Dedifferentiated amniotic fluid mesenchymal stem cell (primary cell): ENCODE measurements at regions not wholly inside any gene's neighbourhood (a gene's known extent, or its start where the extent isn't known, plus 50 kb on each side); places are given as distances from the start of the nearest gene placed in this dataset.

ENCODE experiments used
- DNase-seq: peaks from one replicate; pipeline ENCODE4 v3.0.0-alpha.2; 2016; ENCODE audit errors: extremely low spot score

DNA sequence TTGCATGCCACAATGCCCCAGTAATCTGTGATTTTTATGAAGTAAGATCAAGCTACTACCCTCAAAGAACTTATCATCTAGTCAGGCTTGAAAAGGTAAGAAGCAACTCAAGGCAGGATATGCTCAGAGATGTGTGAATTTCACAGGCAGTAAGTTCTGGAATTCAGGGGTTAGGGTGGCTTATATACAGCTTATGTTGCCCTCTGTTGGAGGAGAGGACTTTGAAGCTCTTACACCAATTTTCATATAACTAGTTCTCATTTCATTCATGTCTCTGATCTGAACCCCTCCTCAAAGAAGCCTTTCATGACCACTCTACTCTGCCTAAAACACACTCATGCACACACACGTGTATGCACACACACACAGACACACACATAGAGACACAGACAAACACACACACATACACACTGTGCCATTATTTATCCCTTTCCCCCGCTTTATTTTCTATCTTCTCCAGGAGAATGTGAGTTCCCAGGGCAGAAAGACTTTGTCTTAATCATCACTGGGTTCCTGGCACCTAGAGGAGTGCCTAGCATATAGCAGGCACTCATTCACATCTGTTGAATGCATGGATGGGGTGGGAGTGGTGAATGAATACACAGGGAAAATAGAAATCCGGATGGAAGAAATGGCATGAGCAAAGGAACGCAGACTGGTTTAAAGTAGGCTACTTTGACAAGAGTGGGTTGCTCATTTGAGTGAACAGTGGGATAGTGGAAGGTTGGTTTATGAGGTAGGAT lies 220.7 kb upstream of the ZBED5 start:
- DNase-seq, result no peak

GRCh38 chr11:11077898-11078297 lies 220.0 kb upstream of the ZBED5 start:
- DNase-seq, result no peak

DNA sequence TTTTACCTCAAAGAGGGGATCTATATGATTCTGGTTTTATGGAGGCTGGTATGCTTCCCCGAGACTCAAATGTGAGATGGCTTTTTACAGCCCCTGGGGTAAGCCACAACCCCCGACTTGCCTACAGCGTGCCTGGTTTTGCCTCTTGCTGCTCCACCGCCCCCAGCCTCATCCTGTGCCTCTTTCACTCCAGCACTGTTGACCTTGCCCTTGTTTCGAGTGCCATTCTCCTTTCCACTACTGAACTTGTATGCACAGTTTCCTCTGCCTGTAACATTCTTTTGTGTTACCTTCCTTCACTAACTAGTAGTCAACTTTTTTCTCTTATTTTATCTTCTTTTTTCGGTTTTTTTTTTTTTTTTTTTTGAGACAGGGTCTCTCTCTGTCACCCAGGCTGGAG lies 219.0 kb upstream of the ZBED5 start:
- no peak for DNase-seq

GRCh38 chr11:11076276-11076675 lies 218.4 kb upstream of the ZBED5 start:
- DNase-seq, result no peak

DNA sequence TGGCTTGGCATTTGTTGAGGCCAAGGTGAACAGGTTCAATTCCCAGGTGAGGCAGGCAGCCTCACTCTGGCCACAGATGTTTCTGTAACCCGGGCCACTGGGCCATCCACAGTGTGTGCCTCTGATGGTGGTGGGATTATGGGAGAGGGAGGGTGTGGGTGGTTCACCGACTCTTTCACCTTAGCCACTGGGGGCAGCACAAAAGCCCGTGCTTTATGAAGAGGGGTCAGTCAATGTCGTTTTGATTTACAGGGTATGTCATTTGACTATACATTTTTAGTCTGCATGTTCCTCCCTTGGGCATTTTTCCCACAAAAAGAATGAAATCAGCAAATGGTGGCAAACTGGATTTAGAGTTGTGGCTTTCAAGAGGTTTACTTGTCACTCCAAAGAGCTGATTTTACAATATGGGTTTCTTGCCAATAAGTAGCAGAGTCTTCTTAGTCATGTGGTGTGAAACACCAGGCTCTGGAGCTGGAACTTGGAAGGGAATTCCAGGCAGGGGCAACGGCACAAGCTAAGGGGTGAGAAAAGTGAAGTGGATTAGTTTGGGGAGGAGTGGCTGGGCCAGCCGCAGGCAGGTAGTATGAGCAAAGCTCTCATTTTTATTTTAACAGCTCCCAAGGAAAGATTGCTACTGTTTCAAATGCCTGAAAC lies 217.8 kb upstream of the ZBED5 start:
- no peak for DNase-seq

DNA sequence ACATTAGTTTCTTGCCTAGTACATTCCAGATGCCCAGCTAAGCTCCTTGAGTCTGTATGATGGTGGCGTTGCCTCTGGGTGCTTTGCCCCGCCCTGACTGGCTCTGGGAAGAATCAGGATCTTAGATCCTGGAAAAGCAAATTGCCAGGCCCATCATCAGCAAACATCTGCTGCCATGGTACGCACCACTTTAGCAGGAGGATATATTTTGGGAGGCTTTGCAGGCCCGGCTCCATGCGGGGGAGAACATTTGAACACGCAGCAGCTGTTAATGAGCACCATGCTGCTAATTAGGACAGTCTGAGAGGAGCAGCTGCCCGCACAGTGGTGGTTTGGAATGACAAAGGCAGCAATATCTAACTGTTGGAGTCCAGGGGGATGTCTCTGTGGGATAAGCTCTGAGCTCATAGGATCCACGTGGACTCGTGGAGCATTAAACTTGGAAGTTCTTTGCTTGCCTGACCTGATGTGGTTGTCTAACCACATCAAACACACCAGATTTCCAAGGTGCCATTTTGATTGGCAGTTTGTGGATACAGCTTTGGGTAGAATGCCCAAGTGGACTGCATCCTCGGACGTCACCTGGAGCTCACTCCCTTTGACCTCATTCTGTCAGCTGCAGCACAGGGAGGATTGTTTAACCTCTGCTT lies 217.0 kb upstream of the ZBED5 start:
- DNase-seq, result no peak

DNA sequence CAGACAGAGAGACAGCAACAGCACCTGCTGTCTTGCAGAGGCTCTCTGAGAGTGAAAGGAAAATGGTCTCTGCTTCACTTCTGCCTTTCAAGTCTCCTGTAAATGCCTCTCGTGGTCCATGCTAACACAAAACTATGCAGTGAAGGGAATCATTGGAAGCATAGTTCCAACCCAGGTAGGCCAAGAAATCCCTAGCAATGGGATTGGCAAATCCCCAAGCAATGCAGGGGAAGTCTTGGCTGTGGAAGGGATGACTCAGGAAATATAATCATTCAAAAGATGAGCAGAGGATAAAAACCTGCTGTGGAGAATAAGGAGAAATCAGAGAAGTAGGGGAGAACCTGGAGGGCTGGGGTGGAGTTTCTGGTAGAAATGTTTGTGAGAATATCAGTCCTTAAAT lies 216.1 kb upstream of the ZBED5 start:
- no peak for DNase-seq

- DNase-seq, result no peak
These were observed 214.2 kb upstream of the ZBED5 start for GRCh38 chr11:11072067-11072466.

- no peak for DNase-seq
These were observed 213.6 kb upstream of the ZBED5 start for GRCh38 chr11:11071486-11071885.

DNA sequence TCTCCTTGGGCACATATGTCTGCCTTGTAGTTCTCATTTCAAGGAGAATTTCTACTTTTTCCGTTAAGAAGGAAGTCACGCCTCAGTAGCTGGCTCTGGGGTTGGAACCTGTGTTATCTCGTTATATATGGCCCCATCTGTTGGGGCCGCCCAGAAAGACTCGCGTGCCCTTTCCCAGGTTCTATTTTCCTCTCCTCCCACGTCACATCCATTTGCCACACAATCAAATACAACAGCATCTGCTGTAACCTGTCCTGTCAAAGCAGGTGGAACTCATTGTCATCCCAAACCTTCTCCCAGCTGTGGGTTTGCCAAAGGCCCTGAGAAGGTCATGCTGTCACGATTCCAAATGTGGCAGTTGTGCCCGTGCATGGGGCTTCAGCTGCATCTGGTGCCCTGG lies 213.1 kb upstream of the ZBED5 start:
- DNase-seq, result no peak

DNA sequence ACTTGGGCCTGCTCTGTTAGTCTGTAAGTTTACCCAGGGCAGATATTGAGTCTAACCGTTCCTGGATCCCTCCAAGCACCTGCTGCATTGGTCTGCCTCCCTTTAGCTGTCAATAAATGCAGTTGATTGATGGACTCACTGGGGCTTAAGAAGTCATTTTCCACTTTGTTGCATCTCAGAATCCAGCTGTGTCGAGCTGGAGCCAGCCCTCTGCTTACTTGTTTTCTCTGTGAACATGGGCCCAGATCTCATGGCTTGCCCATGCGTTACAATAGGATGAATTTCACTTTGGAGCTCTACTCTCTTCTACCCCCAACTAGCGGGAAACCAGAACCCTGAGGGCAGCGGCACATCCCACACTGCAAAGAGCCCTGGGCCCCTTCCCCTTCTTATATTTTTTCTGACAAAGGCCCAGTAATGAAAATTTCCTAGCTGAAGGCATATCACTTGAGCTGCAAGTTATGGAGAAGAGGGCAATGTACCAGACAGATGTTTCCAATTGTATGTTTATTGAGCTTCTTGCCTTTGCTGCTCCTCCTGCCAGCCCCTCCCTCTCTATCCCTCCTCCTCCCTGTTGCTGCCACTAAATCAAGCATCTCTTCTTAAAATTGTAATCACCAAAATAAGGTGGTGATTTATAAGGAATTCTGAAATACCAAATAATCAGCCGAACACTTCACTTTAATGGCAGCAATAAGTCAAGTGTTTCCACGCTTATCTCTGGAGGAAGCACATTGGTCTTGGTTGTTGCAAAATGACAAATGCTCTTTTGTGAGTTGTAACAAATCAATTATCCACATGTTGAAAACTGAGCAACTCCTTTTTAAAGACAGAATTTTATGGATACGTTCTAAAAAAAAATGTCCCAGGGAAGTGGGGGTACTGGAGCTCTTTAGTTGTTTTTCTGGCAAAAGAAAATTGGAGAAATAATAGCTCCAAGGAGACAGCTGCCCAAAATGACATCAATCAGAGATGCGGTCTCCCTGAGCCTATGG lies 212.3 kb upstream of the ZBED5 start:
- no peak for DNase-seq

GRCh38 chr11:11068113-11068512 lies 210.3 kb upstream of the ZBED5 start:
- DNase-seq, result no peak

- DNase-seq, result no peak
These were observed 207.5 kb upstream of the ZBED5 start for GRCh38 chr11:11065396-11065795.

DNA sequence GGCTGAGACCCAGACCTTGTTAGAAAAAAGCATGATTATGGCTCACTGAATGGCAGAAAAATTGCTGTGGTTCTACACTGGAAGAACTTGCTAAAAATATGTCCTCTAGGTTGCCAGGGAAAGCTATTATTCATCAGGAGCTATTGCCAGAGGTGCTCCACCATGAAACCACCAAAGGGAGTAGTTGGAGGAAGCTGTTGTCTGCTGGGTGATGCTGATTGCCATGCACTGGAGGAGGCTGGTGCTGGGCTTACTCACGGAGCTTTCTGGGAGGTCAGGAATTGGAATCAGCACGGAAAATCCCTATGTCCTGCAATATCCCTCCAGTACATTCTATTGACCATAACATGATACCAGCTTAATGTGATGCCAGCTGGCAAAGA lies 199.6 kb upstream of the ZBED5 start:
- DNase-seq, result no peak

DNA sequence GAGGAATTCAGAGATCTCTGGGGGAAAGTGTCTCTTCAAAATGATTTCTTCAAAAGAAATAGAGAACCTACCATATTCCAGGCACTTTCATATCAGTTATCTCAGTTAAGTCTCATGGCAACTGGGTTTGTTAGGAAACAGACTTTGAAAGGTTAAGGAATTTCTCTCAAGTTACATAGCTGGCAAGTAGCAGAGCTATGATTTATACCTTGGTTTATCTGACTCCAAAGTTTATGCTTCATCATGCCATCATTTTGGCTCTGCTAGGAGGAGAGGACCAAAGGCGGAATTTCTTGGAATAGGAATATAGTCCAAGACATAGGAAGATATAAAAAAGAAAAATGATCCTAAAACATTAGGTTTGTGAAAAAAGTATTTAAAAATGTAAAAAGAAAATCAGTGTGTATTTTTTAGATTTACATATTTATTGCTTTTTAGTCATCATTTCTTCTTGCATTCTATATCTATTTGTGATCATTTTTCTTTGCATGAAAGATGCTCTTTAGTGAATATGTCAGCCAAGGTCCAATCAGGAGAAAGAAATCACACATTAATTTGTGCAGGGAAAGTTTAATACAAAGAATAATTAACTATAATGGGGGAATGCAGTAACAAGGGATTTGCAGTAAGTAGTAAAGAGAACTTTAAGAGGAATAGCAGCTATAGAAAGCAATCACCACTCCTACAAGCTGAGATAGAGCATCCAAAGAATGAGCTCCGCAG lies 199.1 kb upstream of the ZBED5 start:
- no peak for DNase-seq

- DNase-seq, result no peak
These were observed 198.5 kb upstream of the ZBED5 start for GRCh38 chr11:11056316-11056715.

DNA sequence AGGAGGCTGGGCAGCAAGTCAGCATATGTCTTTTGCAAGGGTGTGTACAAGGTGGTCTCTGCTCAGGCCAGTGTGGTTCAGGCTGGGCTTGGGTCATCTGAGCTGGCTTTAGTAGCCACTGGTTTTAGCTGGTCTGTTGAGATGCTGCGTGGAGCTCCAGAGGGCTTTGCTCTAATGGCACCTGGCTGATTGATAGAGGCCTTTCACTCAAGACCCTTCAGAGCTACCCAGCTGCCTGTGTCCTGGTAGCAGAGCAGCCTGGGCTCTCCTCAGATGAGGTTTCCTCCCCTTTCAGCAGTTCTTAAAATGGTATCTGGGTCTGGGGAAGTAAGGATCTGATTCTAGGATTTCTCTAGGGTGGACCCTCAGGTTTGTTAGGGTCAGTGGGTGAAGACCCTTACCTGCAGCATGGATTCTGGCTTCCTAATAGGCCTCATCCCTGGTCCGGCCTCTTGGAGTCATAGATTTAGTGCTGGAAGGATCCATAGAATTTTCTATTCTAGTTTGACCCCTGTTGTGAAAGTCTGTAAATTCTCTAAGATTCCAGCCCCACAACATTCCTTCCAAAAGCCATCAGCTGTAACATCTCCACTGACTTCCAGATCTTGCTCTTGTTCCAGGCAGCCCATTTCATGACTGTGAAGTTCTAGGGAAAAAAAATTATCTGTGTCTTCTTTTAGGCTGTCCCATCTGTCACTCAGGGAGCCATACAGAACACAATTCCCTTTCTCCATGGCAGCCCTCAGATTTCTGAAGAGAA lies 190.2 kb upstream of the ZBED5 start:
- no peak for DNase-seq

DNA sequence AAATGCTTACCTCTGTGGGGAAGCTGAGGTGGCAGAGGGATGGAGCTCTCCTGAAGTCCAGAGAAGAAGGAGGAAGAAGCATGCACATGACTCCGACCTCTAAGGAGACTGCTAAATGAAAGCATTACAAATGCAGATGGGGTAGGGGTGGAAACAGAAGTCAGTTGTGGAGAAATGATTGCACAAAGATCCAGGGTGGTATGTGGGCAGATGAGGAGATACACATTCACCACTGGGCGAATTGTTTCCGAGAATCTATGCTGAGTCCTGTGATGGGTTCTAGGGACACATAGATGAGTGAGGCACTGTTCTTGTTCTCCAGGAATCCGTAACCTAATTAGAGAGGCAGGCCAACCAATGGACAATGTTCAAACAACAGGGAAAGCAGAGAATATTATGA lies 188.9 kb upstream of the ZBED5 start:
- DNase-seq, result no peak

DNA sequence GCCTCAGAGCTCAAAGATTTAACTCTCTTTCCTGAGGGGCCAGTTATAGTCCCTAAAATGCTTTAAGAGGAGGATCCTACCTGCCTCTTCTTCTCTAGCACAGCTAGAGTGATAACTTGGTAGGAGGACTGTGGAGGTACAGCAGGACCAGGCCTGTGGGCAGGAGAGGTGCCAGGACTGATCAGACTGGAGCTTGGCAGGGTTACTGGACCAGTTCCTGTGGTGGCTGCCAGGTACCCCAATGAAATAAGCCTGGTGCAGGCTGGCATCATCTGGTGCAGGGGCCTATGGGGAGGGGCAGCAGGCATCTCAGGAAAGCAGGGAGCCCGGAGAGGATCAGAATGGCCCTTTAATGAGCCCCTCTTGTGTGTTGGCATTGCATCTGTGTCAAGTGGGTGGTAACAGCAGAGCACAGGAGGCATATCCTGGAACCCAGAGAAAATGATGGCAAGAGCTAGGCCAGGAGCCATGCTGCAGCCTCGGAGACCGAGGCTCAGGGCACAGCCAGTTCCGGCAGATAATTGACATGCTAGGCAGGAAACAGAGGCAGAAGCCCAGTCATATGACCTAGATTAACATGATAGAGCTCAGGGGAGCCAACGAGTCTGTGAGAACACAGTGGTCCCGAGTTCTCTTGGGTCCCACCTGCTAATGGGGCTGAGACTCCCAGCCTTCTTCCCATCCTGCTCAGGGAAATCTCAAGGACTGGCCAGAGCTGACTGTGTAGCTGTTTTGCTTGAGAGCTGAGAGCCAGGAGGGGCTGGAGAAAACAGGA lies 187.5 kb upstream of the ZBED5 start:
- DNase-seq, result no peak
